Mesenteric fat pad (tissue), 1 donor: ENCODE measurements at regions not wholly inside any gene's neighbourhood (a gene's known extent, or its start where the extent isn't known, plus 50 kb on each side); places are given as distances from the start of the nearest gene placed in this dataset.
"Not testable (repeated sequence)": the region's sequence is repeated elsewhere in the genome, so short reads cannot be mapped to it uniquely, and the experiment has no call there.

Source experiments
- DNase-seq: peaks from one replicate; pipeline ENCODE4 v3.0.0-alpha.2; 2020; ENCODE audit warnings: low spot score
- donor health status: DM: yes; HTN: yes; CAD: no.

DNA sequence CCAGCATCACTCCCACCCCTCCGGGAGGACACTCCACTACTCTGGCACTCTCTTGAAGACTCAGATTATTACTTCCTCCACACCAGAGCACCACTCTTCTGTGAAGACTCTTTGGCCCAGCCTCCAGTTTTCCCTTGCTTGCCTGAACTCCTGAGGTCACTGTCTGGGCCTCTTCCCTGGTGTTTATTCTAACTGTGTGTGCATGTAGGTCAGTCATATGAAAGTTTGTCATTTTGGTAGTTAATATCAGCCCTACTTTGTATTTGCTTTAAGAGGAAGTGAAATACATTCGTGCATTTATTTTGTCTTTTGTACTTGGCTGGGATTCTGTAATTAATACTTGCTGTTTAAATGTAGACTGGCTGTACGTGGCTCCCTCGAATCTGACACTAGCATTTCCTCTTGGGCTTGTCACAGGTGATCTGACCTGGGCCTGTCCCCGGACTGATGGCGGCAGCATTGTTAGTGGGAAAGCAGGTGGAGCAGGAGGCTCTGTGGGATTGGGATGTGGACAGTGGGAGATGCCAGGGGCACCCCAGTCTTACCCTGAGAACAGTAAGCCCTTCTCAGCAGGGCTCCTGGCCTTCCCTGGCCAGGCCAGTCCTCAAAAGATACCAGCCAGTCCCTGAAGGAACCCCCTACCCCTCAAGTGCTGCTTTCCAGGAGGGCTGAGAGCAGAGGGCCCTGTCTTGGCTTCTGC, 350.5 kb downstream of the CDC5L start:
- DNase-seq, result no peak

DNA sequence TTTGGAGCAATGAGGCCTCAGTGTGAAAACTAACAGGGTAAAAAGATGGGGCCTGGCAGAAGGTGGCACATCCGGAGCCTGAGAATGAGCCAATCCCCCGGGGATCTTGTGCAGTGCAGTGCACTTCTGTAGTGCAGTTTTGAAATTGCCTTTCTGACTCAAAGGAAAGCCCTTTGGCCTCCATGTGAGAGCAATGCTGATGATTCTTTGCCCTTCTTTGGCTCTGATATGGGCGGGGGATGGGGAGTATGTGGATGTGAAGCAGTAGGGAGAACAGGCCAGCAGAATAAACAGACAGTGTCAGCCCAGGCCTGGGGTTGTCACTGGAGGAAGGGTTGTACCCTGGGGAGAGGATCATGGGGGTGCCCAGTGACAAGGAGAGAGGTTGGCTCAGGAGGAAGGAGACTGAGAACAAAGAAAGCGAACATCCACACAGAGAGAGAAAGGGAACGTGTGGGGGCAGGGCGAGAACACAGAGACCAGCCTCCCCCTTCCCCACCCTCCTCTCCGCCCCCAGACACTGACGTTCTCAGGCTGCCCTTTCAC, 351.2 kb downstream of the CDC5L start:
- no peak for DNase-seq

DNA sequence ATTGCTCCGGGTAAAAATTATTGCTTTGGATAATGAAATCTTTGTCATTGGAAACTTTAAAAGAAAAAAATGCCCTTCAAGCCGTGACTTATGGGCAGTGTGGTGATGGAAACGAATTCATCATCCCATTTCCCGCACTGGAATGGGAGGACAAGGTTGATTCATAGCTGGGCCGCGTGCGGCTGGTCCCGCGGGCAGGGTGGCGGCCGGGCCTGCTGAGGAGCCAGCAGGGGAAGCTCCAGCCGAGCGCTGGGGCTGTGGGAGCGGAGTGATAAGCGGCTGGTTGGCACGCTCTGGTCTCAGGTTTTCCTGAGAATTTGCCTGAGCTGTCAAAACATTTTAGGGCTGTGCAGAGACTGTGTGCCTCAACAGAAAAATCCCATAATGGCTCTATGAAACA, 351.7 kb downstream of the CDC5L start:
- no peak for DNase-seq

DNA sequence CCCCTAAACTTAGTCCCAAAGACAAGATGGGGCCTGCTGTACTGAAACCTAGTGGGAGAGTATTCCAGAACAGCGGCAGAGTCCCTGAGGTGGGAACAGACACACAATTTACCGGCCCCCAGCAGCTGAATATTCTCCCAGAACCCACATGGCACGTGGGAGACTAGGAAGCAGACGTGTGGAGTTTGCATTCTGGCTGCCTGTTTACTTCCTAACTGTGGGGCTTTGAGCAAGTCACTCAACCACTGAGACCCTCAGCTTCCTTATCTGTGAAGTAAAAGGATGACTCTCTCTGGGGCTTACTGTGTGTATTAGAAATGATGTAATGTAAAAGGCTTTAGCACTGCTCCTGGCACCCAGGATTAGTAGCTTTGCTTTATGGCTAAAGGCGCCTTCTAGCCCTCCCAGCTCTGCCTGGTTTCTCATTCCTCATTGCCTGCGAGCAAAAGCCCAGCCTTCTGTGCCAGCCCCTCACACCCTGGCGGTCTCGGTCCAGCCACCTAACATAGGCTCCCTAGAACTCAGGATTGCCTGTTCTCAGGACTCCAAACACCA, 353.1 kb downstream of the CDC5L start:
- DNase-seq, result no peak

DNA sequence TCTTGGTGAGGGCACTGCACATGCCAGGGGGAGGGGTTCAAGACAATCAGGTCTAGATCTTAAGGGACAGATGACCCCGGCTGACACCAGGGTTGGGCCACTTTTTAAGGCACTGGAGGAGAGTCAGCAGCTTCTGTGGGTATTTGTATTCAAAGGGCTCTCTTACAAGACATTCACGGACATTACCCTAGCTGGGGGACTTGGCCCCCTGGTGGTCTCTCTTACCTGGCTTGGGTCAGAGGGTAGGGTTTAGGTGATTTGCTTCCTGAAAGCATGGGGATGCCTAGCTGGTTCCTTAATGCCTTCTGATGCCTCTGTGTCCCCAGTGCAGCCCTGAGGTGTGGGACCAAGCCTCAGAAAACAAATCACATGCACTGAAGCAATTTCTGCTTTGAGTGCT, 354.7 kb downstream of the CDC5L start:
- DNase-seq, result no peak

DNA sequence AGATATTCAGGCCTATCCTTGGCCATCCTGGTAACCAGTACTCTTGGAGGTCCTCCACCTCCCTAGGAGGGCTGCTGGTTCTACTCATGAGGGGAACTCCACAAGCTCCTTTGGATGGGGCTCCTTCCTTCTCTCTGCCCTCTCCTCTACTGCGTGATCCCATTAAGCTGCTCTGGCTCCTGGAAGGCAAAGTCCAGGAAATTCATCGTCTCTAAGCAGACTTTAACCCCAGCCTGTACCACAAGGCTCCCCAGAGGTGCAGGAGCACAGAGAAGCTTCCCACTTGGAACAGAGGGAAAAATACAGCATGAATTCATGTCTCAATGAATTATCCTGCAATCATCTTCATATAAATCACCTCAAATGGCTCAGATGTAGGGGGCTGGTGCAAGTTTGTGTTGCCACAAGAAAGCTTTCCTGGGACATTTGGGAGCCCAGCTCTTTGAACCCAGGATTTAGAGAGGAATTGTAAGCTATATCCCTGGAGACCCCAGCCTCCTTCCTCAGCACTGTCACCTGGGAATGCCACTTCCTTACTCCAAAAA, 355.4 kb downstream of the CDC5L start:
- no peak for DNase-seq

DNA sequence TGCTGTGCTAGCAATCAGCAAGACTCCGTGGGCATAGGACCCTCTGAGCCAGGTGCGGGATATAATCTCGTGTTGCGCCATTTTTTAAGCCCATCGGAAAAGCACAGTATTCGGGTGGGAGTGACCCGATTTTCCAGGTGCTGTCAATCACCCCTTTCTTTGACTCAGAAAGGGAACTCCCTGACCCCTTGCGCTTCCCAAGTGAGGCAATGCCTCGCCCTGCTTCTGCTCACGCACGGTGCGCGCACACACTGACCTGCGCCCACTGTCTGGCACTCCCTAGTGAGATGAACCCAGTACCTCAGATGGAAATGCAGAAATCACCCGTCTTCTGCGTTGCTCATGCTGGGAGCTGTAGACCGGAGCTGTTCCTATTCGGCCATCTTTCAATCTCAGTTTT, 372.6 kb downstream of the CDC5L start:
- not testable (repeated sequence) for DNase-seq

DNA sequence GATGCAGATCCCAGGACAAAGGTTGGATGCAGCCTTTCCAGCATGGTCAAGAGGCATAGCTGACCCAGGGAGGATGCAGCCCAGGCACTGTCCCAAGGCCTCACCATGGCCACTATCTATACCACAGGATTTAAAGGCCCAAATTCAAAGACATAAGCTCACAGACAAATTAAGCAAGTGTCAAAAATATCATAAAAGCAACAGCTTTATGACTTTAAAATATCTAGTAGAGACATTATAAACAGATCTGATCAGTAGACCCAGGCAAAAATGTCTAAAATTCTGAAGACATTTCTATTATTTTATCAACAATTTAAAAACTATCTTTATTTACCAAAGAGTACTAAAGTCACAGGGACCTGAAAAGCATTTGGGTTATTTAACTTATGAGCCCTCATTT, 373.5 kb downstream of the CDC5L start:
- no peak for DNase-seq

DNA sequence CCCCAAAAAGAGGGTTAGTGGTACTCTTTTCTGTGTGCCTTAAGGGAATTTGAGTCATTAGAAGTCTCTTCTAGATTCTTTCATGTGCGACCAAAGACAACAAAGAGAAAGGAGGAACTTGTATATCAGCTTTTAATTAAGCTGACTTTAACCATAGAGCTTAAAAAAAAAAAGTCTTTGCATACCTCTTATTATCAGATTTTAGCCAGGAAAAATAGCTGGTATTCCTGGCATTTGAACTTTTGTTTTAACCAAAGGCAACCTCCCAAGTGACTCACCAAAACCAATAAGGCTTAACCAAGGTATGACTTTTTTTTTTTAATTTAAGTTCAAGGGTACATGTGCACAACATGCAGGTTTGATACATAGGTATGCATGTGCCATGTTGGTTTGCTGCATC, 375.0 kb downstream of the CDC5L start:
- no peak for DNase-seq

DNA sequence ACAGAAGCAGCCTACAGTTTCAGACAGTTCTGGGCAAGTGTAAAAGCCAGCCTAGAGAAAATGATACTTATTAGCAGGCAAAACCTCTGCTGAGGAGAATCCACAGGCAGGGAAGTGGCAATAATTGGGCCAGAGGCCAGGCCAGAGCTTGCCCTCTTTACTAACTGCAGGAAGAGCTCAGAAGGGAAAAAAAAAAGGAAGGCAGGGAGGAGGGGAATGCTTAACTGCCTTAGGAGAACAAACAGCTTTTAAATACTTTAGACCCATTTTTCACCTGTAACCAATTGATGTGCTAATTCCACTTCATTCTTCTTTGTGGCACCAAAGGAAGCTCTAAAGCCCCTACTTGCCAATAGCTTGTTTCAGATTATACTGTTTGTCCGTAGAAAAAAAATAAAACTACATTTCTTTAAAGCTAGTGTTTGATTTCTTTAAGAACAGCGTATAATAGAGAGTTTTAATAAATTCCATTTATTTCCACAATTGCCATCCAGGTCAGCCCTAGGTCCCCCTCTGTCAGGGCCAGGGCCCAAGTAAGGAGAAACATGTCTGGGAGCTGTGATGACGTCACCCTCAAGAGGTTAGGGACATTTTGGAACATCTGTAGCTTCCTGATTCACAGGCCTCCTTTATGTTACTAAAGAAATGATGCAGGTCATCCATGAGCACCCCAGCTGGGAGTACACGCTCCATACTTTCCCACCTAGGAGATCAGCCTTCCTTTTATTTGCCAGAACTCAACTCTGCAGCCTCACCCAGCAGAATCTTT, 384.3 kb downstream of the CDC5L start:
- DNase-seq, result no peak

DNA sequence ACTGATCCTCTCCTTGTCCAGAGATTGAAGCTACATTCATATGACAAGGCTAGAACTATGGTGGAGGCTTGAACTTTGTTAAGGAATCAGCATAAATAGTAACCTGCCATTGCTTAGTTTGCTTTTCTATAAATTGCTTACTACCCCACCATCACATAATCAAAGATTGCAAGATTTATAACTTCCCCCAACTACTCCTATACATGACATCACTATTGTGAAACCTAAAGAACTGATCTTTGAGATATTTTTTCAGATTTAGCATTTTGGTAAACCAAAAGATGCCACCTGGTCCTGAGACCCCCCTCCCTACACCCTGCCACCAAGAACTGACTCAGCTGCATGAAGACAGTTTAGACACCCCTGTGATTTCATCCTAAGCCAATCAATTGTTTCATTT, 385.3 kb downstream of the CDC5L start:
- DNase-seq, result no peak

DNA sequence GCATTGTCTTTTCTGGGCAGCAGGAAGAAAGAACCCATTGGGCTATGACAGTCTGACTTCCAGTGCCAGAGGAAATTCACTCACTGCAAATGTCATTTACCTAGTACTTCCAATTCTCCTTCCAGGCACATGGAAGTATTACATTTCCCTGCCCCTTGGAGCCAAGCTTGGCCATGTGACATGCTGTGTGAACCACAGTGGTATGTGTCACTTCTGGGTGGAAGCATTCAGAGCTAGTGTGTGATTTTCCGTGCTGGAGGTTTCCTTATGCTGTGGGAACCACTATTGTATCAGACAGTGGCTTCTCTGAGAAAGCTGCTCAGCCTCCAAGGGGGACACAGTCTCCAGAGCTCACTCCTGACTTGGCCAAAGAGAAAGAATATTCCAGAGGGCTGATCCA, 387.6 kb downstream of the CDC5L start:
- DNase-seq, result no peak

DNA sequence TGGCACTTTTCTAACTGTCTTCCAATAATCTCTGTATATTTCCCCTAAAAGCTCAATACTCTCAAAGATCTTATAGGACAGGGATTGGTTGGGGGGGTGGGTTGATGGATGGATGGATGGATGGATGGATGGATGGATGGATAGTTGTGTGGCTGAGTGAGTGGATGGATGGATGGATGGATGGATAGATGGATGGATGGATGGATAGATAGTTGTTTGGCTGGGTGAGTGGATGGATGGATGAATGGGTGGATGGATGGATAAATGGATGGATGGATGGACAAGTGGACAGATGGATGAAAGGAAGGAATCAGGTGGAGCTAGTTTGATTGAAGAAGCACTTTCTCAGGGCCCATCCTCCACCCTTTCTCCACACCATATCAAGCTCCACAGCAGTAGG, 388.8 kb downstream of the CDC5L start:
- DNase-seq, result no peak

DNA sequence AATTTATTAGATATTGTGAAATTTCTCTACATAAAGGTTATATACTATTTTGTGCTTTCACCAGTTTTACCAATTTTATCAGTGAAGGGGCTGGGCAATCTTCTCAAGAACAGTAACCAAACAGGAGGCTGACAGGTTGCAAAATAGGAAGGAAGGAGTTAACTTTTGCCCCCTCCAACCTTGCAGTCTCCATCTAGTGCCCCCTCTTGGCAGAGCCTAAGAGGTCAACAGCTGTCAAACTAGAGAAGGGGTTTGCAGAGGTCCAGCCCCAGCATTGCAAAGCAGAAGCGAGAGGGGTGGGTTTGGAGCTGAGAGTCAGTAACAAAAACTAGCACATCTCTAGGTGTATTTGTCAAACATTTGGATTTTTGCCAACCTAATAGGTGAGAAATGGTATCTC, 391.0 kb downstream of the CDC5L start:
- DNase-seq, result no peak
